IMR-90 (cell line): ENCODE measurements at regions not wholly inside any gene's neighbourhood (a gene's known extent, or its start where the extent isn't known, plus 50 kb on each side); places are given as distances from the start of the nearest gene placed in this dataset.

ENCODE experiments used
- ATAC-seq: fragments of 200-7000 bp; cut with Tn5 transposase; 2 replicates; pipeline ENCODE4 v1.9.1; 2020; ENCODE audit warnings: low read depth, mild to moderate bottlenecking, moderate library complexity
- BruUV-seq: library from RNA; stranded (reverse); fragments of 400-500 nt; replicated peaks from 2 replicates; lab custom pipeline; 2021; lab: Mats Ljungman, UMichigan
- CTCF ChIA-PET: fragments of 300-600 bp; formaldehyde crosslinking; extraction: SDS; loops from one replicate; lab custom pipeline; 2021; ENCODE audit warnings: antibody characterized with exemption; lab: Yijun Ruan, JAX
- POLR2A ChIA-PET: fragments of 300-600 bp; sonication (Branson Sonifier 250); formaldehyde crosslinking; loops from one replicate; lab custom pipeline; 2022; ENCODE audit warnings: antibody characterized with exemption; ENCODE audit not compliant: unreplicated experiment; lab: Charles Lee
- DNase-seq: peaks from one replicate; pipeline ENCODE4 v3.0.0; 2013
- H2AFZ ChIP-seq: replicated peaks from 2 replicates; pipeline ENCODE3; 2013; ENCODE audit warnings: low read length, mild to moderate bottlenecking; ENCODE audit not compliant: poor library complexity
- H2AK5ac ChIP-seq: 2 replicates; pipeline ENCODE4 v1.6.1; 2013; ENCODE audit warnings: low read depth, low read length, inconsistent platforms
- H2AK9ac ChIP-seq: replicated peaks from 2 replicates; pipeline ENCODE3; 2013; ENCODE audit warnings: mild to moderate bottlenecking, low read depth, low read length, moderate library complexity; ENCODE audit not compliant: poor library complexity
- H2BK120ac ChIP-seq: 2 replicates; pipeline ENCODE4 v1.6.1; 2013; ENCODE audit warnings: low read depth, low read length, inconsistent platforms
- H2BK15ac ChIP-seq: 3 replicates; pipeline ENCODE4 v1.6.1; 2013; ENCODE audit warnings: low read depth, low read length, inconsistent platforms
- H2BK20ac ChIP-seq: 2 replicates; pipeline ENCODE4 v1.6.1; 2013; ENCODE audit warnings: low read depth, mild to moderate bottlenecking, inconsistent platforms, low read length, moderate library complexity
- H2BK5ac ChIP-seq: 2 replicates; pipeline ENCODE4 v1.6.1; 2013; ENCODE audit warnings: mild to moderate bottlenecking, low read depth, low read length, inconsistent platforms; ENCODE audit not compliant: poor library complexity, severe bottlenecking
- H3K14ac ChIP-seq: replicated peaks from 2 replicates; pipeline ENCODE4 v1.6.1; 2013; ENCODE audit warnings: low read depth, low read length, inconsistent platforms
- H3K18ac ChIP-seq: 2 replicates; pipeline ENCODE4 v1.6.1; 2013; ENCODE audit warnings: low read depth, low read length, control low read depth
- H3K23ac ChIP-seq: 2 replicates; pipeline ENCODE4 v1.6.1; 2013; ENCODE audit warnings: low read depth, low read length, inconsistent platforms
- H3K27ac ChIP-seq: 2 replicates; pipeline ENCODE4 v1.5.1; 2013; ENCODE audit warnings: mild to moderate bottlenecking, control low read depth, low read length; ENCODE audit not compliant: insufficient read depth
- H3K27me3 ChIP-seq: 2 replicates; pipeline ENCODE4 v1.6.1; 2013; ENCODE audit warnings: low read length; ENCODE audit not compliant: control insufficient read depth, insufficient read depth
- H3K36me3 ChIP-seq: 2 replicates; pipeline ENCODE4 v1.6.1; 2013; ENCODE audit warnings: low read length, mixed read lengths; ENCODE audit not compliant: control insufficient read depth, insufficient read depth
- H3K4ac ChIP-seq: 2 replicates; pipeline ENCODE4 v1.6.1; 2013; ENCODE audit warnings: low read depth, low read length, inconsistent platforms
- H3K4me1 ChIP-seq: 2 replicates; pipeline ENCODE4 v1.6.1; 2013; ENCODE audit warnings: low read length, mixed read lengths; ENCODE audit not compliant: control insufficient read depth, insufficient read depth
- H3K4me2 ChIP-seq: 2 replicates; pipeline ENCODE4 v1.6.1; 2013; ENCODE audit warnings: low read depth, mild to moderate bottlenecking, control low read depth, low read length, moderate library complexity
- H3K4me3 ChIP-seq: 2 replicates; pipeline ENCODE4 v1.5.1; 2013; ENCODE audit warnings: low read depth, mild to moderate bottlenecking, control low read depth, low read length, moderate library complexity; ENCODE audit not compliant: insufficient read depth
- H3K56ac ChIP-seq: 2 replicates; pipeline ENCODE4 v1.6.1; 2013; ENCODE audit warnings: low read length, inconsistent platforms; ENCODE audit not compliant: insufficient read depth; ENCODE audit errors: extremely low read depth
- H3K79me1 ChIP-seq, 2 experiments: 2 replicates each; pipeline ENCODE4 v1.6.1; 2013; ENCODE audit warnings: low read length in 2 of 2, inconsistent platforms in 1 of 2, low read depth in 1 of 2
- H3K9ac ChIP-seq: 2 replicates; pipeline ENCODE4 v1.6.1; 2013; ENCODE audit warnings: low read depth, low read length, control low read depth
- H3K9me1 ChIP-seq: 2 replicates; pipeline ENCODE4 v1.6.1; 2013; ENCODE audit warnings: low read length, inconsistent platforms; ENCODE audit not compliant: insufficient read depth
- H3K9me3 ChIP-seq: 2 replicates; pipeline ENCODE4 v1.6.1; 2013; ENCODE audit warnings: low read length; ENCODE audit not compliant: control insufficient read depth, insufficient read depth
- H4K20me1 ChIP-seq: 2 replicates; pipeline ENCODE4 v1.6.1; 2013; ENCODE audit warnings: low read length, inconsistent platforms; ENCODE audit not compliant: insufficient read depth
- H4K5ac ChIP-seq: 2 replicates; pipeline ENCODE4 v1.6.1; 2013; ENCODE audit warnings: mild to moderate bottlenecking, low read depth, low read length, control low read depth
- H4K8ac ChIP-seq, 2 experiments: 2 replicates each; pipeline ENCODE4 v1.6.1; 2013; ENCODE audit warnings: low read depth in 2 of 2, low read length in 2 of 2, control low read depth in 1 of 2, inconsistent platforms in 1 of 2
- H4K91ac ChIP-seq: 2 replicates; pipeline ENCODE4 v1.6.1; 2013; ENCODE audit warnings: low read depth, low read length, inconsistent platforms; ENCODE audit not compliant: insufficient read depth
- CEBPB ChIP-seq: IDR thresholded peaks from 2 replicates; pipeline ENCODE4 v1.6.1; 2012; ENCODE audit warnings: low read depth, low read length, improper control_type of control experiment
- CHD1 ChIP-seq: IDR thresholded peaks from 2 replicates; pipeline ENCODE4 v1.6.1; 2012; ENCODE audit warnings: low read depth, low read length, improper control_type of control experiment
- ELK1 ChIP-seq: fragments of 150-350 bp; IDR thresholded peaks from 2 replicates; pipeline ENCODE4 v1.6.1; 2016; ENCODE audit warnings: low read depth, mild to moderate bottlenecking, low read length, moderate library complexity, borderline replicate concordance
- FOS ChIP-seq: fragments of 150-350 bp; IDR thresholded peaks from 2 replicates; pipeline ENCODE4 v1.6.1; 2016; ENCODE audit warnings: low read depth, low read length
- MAFK ChIP-seq: IDR thresholded peaks from 2 replicates; pipeline ENCODE4 v1.6.1; 2012; ENCODE audit warnings: low read depth, low read length, improper control_type of control experiment
- MAZ ChIP-seq: IDR thresholded peaks from 2 replicates; pipeline ENCODE4 v1.6.1; 2012; ENCODE audit warnings: low read depth, mild to moderate bottlenecking, low read length, improper control_type of control experiment, moderate library complexity, borderline replicate concordance
- NFE2L2 ChIP-seq: fragments of 150-350 bp; IDR thresholded peaks from 2 replicates; pipeline ENCODE4 v1.6.1; 2016; ENCODE audit warnings: low read depth, mild to moderate bottlenecking, low read length
- RAD21 ChIP-seq: IDR thresholded peaks from 2 replicates; pipeline ENCODE4 v1.6.1; 2012; ENCODE audit warnings: low read length, improper control_type of control experiment
- RFX5 ChIP-seq: IDR thresholded peaks from 2 replicates; pipeline ENCODE4 v1.8.0; 2012; ENCODE audit warnings: low read depth, mild to moderate bottlenecking, low read length, moderate library complexity
- WGBS, 2 experiments: methylation state at CpG; one replicate each; pipeline versions ENCODE4 v1.1.5 to v1.1.7; 2013; ENCODE audit warnings: missing lambda C conversion rate in 2 of 2; ENCODE audit not compliant: insufficient read length in 1 of 2; ENCODE audit errors: extremely low coverage in 2 of 2; 5-methylcytosine and 5-hydroxymethylcytosine counted together
- dilution Hi-C: fragments of 300-500 bp; cut with HindIII; formaldehyde crosslinking; loops from one replicate; pipeline ENCODE4 v1.14.3; 2018; ENCODE audit warnings: low sequenced_read_pairs; ENCODE audit not compliant: unreplicated experiment
- in situ Hi-C: fragments of 300-500 bp; cut with MboI; formaldehyde crosslinking; loops from 3 replicates; pipeline ENCODE4 v1.14.3; 2019; ENCODE audit warnings: low sequenced_read_pairs, inconsistent platforms, mixed read lengths
- intact Hi-C: fragments of 100-400 bp; cut with micrococcal nuclease; formaldehyde crosslinking; loops from 2 replicates; pipeline ENCODE4 v1.10.0; 2022

GRCh38 chr13:44046428-44046827 lies 166.7 kb downstream of the LACC1 start:
- ATAC-seq (no peak), DNase-seq (no peak)
- Histone ChIP-seq H2AK9ac (no peak overlapping the region), H4K20me1 (no peaks in the 10 kb centered on the region), H4K5ac (no peak overlapping the region), H3K27ac (no peak overlapping the region), H2BK15ac (no peak overlapping the region), H3K56ac (no peak overlapping the region), H2AK5ac (no peak overlapping the region), H2BK5ac (no peak overlapping the region), H3K18ac (no peak overlapping the region), H2BK20ac (no peak overlapping the region), H3K23ac (no peak overlapping the region), H2AFZ (no peak overlapping the region), H3K9me1 (no peaks in the 10 kb centered on the region), H3K4me2 (no peak overlapping the region), H3K79me1 (no peaks in the 10 kb centered on the region), H3K9me3 (no peaks in the 10 kb centered on the region), H3K4me3 (no peak overlapping the region), H3K27me3 (peaks cover 10% of the 10 kb centered on the region), H4K91ac (no peak overlapping the region), H3K36me3 (no peaks in the 10 kb centered on the region), H3K9ac (no peak overlapping the region), H2BK120ac (no peak overlapping the region), H3K4me1 (no peaks in the 10 kb centered on the region), H4K8ac (no peak overlapping the region), H3K14ac (no peak overlapping the region), H3K4ac (no peak overlapping the region)
- WGBS, 2 experiments = 88% methylated on average over 2 of the region's 5 CpGs; no CpG with 5 or more reads in 1 of the 2 experiments
- dilution Hi-C loops = no loop called here
- in situ Hi-C loops = no loop called here
- intact Hi-C loops = no loop called here
- POLR2A ChIA-PET = no interaction called here
- no peak for TF ChIP-seq RAD21
- TF ChIP-seq NFE2L2 = no peak
- TF ChIP-seq RFX5 = no peak
- TF ChIP-seq FOS = no peak
- TF ChIP-seq MAZ = no peak
- TF ChIP-seq MAFK = no peak
- TF ChIP-seq ELK1 = no peak
- no peak for TF ChIP-seq CHD1
- TF ChIP-seq CEBPB = no peak
- CTCF ChIA-PET = no interaction called here
- no TSS peak for BruUV-seq
